CD14-positive monocyte (primary cell): ENCODE measurements at regions not wholly inside any gene's neighbourhood (a gene's known extent, or its start where the extent isn't known, plus 50 kb on each side); places are given as distances from the start of the nearest gene placed in this dataset.

Experiments used
- DNase-seq, 3 donors: peaks; one replicate each; pipeline ENCODE4 v3.0.0-alpha.2; 2011 to 2022
- H2AFZ ChIP-seq: 2 replicates; pipeline ENCODE4 v1.6.0; 2012; ENCODE audit warnings: mild to moderate bottlenecking, low read depth, low read length, inconsistent platforms; ENCODE audit not compliant: insufficient read depth, poor library complexity, severe bottlenecking
- H3K27ac ChIP-seq, 2 donors: 1 replicate in 1 of 2; 2 replicates in 1 of 2; pipeline ENCODE4 v1.5.1; 2012 to 2013; ENCODE audit warnings: low read length in 2 of 2, control low read depth in 1 of 2, inconsistent platforms in 1 of 2, low read depth in 1 of 2, mild to moderate bottlenecking in 1 of 2
- H3K27me3 ChIP-seq, 2 donors: one replicate each; pipeline versions ENCODE4 v1.6.0 to v1.6.1; 2011 to 2013; ENCODE audit warnings: low read length in 2 of 2; ENCODE audit not compliant: control insufficient read depth in 2 of 2, insufficient read depth in 2 of 2
- H3K36me3 ChIP-seq, 2 donors: replicated peaks in 1 of 2; 1 replicate in 1 of 2; 2 replicates in 1 of 2; pipeline versions ENCODE4 v1.5.1 to v1.6.1; 2012 to 2013; ENCODE audit warnings: low read length in 2 of 2, control low read depth in 1 of 2, inconsistent platforms in 1 of 2, mild to moderate bottlenecking in 1 of 2; ENCODE audit not compliant: insufficient read depth in 2 of 2, control insufficient read depth in 1 of 2
- H3K4me1 ChIP-seq, 2 donors: 1 replicate in 1 of 2; 2 replicates in 1 of 2; pipeline versions ENCODE4 v1.5.1 to v1.6.1; 2012 to 2013; ENCODE audit warnings: low read length in 2 of 2, control low read depth in 1 of 2, inconsistent platforms in 1 of 2, mild to moderate bottlenecking in 1 of 2, moderate library complexity in 1 of 2; ENCODE audit not compliant: insufficient read depth in 2 of 2, control insufficient read depth in 1 of 2
- H3K4me2 ChIP-seq: replicated peaks from 2 replicates; pipeline ENCODE3; 2012; ENCODE audit warnings: low read length, moderate library complexity, mild to moderate bottlenecking; ENCODE audit not compliant: poor library complexity, severe bottlenecking; ENCODE audit errors: extremely low read depth
- H3K4me3 ChIP-seq, 3 experiments: fragments of 200-600 bp in 1 of 3; sonication (generic) in 1 of 3; replicated peaks in 1 of 3; 1 replicate in 2 of 3; 2 replicates in 1 of 3; pipeline ENCODE4 v1.5.1; 2011 to 2013; ENCODE audit warnings: low read length in 3 of 3, mild to moderate bottlenecking in 3 of 3, control low read depth in 2 of 3, low read depth in 2 of 3, inconsistent platforms in 1 of 3, moderate library complexity in 1 of 3
- H3K79me2 ChIP-seq: 2 replicates; pipeline ENCODE4 v1.6.0; 2012; ENCODE audit warnings: mild to moderate bottlenecking, control low read depth, inconsistent platforms, low read length, moderate library complexity; ENCODE audit not compliant: insufficient read depth
- H3K9ac ChIP-seq: 2 replicates; pipeline ENCODE4 v1.6.0; 2017; ENCODE audit warnings: low read length, mild to moderate bottlenecking; ENCODE audit not compliant: insufficient read depth, poor library complexity, severe bottlenecking
- H3K9me3 ChIP-seq, 2 donors: replicated peaks in 1 of 2; 1 replicate in 1 of 2; 2 replicates in 1 of 2; pipeline versions ENCODE4 v1.5.1 to v1.6.1; 2012 to 2013; ENCODE audit warnings: low read length in 2 of 2, control low read depth in 1 of 2; ENCODE audit not compliant: control insufficient read depth in 1 of 2, insufficient read depth in 1 of 2
- H4K20me1 ChIP-seq: 2 replicates; pipeline ENCODE4 v1.6.0; 2012; ENCODE audit warnings: mild to moderate bottlenecking, low read length, control low read depth, moderate library complexity; ENCODE audit not compliant: insufficient read depth
- H3K27ac Mint-ChIP-seq, 7 donors: one replicate each; pipeline ENCODE4 v1.8.0; 2020; ENCODE audit warnings: mild to moderate bottlenecking in 7 of 7, mixed read lengths in 7 of 7, moderate library complexity in 6 of 7, inconsistent platforms in 2 of 7
- H3K27me3 Mint-ChIP-seq, 3 donors: one replicate each; pipeline ENCODE4 v1.8.0; 2021 to 2022; ENCODE audit warnings: low read depth in 3 of 3, mild to moderate bottlenecking in 3 of 3, mixed read lengths in 3 of 3, moderate library complexity in 3 of 3, inconsistent platforms in 1 of 3
- H3K36me3 Mint-ChIP-seq, 2 donors: one replicate each; pipeline ENCODE4 v1.8.0; 2020; ENCODE audit warnings: mixed read lengths in 2 of 2, inconsistent platforms in 1 of 2, mild to moderate bottlenecking in 1 of 2
- H3K4me1 Mint-ChIP-seq: one replicate; pipeline ENCODE4 v1.8.0; 2020; ENCODE audit warnings: mild to moderate bottlenecking, mixed read lengths
- H3K4me3 Mint-ChIP-seq, 2 donors: one replicate each; pipeline ENCODE4 v1.8.0; 2020; ENCODE audit warnings: mild to moderate bottlenecking in 2 of 2, mixed read lengths in 2 of 2, moderate library complexity in 1 of 2
- H3K9me3 Mint-ChIP-seq, 7 donors: one replicate each; pipeline ENCODE4 v1.8.0; 2020 to 2022; ENCODE audit warnings: mixed read lengths in 7 of 7, mild to moderate bottlenecking in 6 of 7, moderate library complexity in 6 of 7, inconsistent platforms in 2 of 7
- WGBS: methylation state at CpG from one replicate; pipeline ENCODE4 v1.1.5; 2013; ENCODE audit warnings: missing lambda C conversion rate; ENCODE audit not compliant: insufficient coverage; 5-methylcytosine and 5-hydroxymethylcytosine counted together
- intact Hi-C, 2 donors: fragments of 100-400 bp; cut with micrococcal nuclease; formaldehyde crosslinking; loops; one replicate each; pipeline versions ENCODE4 v1.15.0 to v1.15.1; 2023
- TF ChIP-seq, protein P1 (sequence below): fragments of 200-600 bp; IDR thresholded peaks from one replicate; pipeline ENCODE4 v1.8.0; 2022; ENCODE audit warnings: antibody characterized with exemption, mild to moderate bottlenecking

DNA sequence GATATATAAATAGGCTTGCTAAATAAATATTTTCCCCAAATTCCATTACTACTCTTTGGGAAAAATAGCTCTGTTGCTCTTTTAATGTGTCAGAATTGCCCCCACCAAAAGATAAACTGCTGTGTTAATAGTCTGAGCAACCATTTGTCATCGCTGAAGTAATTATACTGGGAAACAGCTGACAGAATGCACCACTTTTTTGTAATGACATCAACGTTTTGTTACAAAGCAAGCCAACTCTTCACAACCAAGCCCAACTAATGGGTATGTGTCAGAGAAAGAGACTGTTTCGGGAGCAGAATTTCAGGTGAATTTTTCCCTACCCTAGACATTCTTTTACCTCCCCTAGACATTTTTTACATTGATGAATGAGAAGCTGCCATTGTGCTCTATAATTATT is 405.0 kb upstream of the MAGEB18 start:
- Histone ChIP-seq H3K4me1 (no peaks in the 10 kb centered on the region), H3K79me2 (no peaks in the 10 kb centered on the region), H3K9ac (no peak overlapping the region), H3K27ac (no peak overlapping the region), H2AFZ (no peak overlapping the region), H3K4me2 (no peak overlapping the region), H3K4me3 (no peak overlapping the region), H3K9me3 (no peaks in the 10 kb centered on the region), H4K20me1 (no peaks in the 10 kb centered on the region), H3K36me3 (no peaks in the 10 kb centered on the region), H3K27me3 (no peaks in the 10 kb centered on the region)
- Mint-ChIP-seq H3K27ac (no peak overlapping the region), H3K4me1 (no peaks in the 10 kb centered on the region), H3K4me3 (no peak overlapping the region), H3K27me3 (no peaks in the 10 kb centered on the region), H3K36me3 (no peaks in the 10 kb centered on the region), H3K9me3 (peaks cover 0 to 3% (median 0%) of the 10 kb centered on the region in 7 donors)
- intact Hi-C loops = no loop called here
- whole genome bisulfite sequencing = no CpG with 5 or more reads among the region's 3 CpGs
- TF ChIP-seq, protein P1, sequence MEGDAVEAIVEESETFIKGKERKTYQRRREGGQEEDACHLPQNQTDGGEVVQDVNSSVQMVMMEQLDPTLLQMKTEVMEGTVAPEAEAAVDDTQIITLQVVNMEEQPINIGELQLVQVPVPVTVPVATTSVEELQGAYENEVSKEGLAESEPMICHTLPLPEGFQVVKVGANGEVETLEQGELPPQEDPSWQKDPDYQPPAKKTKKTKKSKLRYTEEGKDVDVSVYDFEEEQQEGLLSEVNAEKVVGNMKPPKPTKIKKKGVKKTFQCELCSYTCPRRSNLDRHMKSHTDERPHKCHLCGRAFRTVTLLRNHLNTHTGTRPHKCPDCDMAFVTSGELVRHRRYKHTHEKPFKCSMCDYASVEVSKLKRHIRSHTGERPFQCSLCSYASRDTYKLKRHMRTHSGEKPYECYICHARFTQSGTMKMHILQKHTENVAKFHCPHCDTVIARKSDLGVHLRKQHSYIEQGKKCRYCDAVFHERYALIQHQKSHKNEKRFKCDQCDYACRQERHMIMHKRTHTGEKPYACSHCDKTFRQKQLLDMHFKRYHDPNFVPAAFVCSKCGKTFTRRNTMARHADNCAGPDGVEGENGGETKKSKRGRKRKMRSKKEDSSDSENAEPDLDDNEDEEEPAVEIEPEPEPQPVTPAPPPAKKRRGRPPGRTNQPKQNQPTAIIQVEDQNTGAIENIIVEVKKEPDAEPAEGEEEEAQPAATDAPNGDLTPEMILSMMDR = no peak
- DNase-seq = no peak

- Histone ChIP-seq H3K9ac (no peak overlapping the region), H3K36me3 (no peaks in the 10 kb centered on the region), H3K27ac (no peak overlapping the region), H4K20me1 (no peaks in the 10 kb centered on the region), H3K9me3 (no peaks in the 10 kb centered on the region), H3K4me2 (no peak overlapping the region), H3K4me1 (no peaks in the 10 kb centered on the region), H3K27me3 (no peaks in the 10 kb centered on the region), H3K4me3 (no peak overlapping the region), H2AFZ (no peak overlapping the region), H3K79me2 (no peaks in the 10 kb centered on the region)
- Mint-ChIP-seq H3K4me3 (no peak overlapping the region), H3K27me3 (peaks cover 0 to 2% (median 0%) of the 10 kb centered on the region in 3 donors), H3K27ac (no peak overlapping the region), H3K9me3 (peaks cover 0 to 2% (median 0%) of the 10 kb centered on the region in 7 donors), H3K4me1 (no peaks in the 10 kb centered on the region), H3K36me3 (no peaks in the 10 kb centered on the region)
- TF ChIP-seq, protein P1 = no peak
- intact Hi-C loops = no loop called here
- no peak for DNase-seq
Measured at GRCh38 chrX:25737540-25737939, 400.6 kb upstream of the MAGEB18 start.
